HEK293T (cell line): ENCODE measurements at regions not wholly inside any gene's neighbourhood (a gene's known extent, or its start where the extent isn't known, plus 50 kb on each side); places are given as distances from the start of the nearest gene placed in this dataset.

Source experiments
- BHLHE40 ChIP-seq: fragments of 450-650 bp; IDR thresholded peaks from 2 replicates; pipeline ENCODE4 v1.6.1; 2016; ENCODE audit warnings: mild to moderate bottlenecking, moderate library complexity, borderline replicate concordance
- CTBP1 ChIP-seq: fragments of 450-650 bp; IDR thresholded peaks from 2 replicates; pipeline ENCODE4 v1.6.1; 2016; ENCODE audit warnings: borderline replicate concordance
- FOXA1 ChIP-seq: fragments of 450-650 bp; IDR thresholded peaks from 2 replicates; pipeline ENCODE4 v1.6.1; 2016; ENCODE audit warnings: mild to moderate bottlenecking
- FOXK2 ChIP-seq: fragments of 450-650 bp; IDR thresholded peaks from 2 replicates; pipeline ENCODE4 v1.6.1; 2016; ENCODE audit warnings: mild to moderate bottlenecking
- FOXM1 ChIP-seq: fragments of 450-650 bp; IDR thresholded peaks from 2 replicates; pipeline ENCODE4 v1.6.1; 2017; ENCODE audit warnings: mild to moderate bottlenecking, borderline replicate concordance
- LEF1 ChIP-seq: fragments of 450-650 bp; IDR thresholded peaks from 2 replicates; pipeline ENCODE4 v1.6.1; 2017; ENCODE audit warnings: mild to moderate bottlenecking, borderline replicate concordance
- NFRKB ChIP-seq: fragments of 450-650 bp; IDR thresholded peaks from 2 replicates; pipeline ENCODE4 v1.6.1; 2016; ENCODE audit warnings: mild to moderate bottlenecking, moderate library complexity
- SP1 ChIP-seq: fragments of 450-650 bp; IDR thresholded peaks from 2 replicates; pipeline ENCODE4 v1.6.1; 2017
- TARDBP ChIP-seq: fragments of 450-650 bp; IDR thresholded peaks from 2 replicates; pipeline ENCODE4 v1.6.1; 2016
- ZNF384 ChIP-seq: fragments of 450-650 bp; IDR thresholded peaks from 2 replicates; pipeline ENCODE4 v1.6.1; 2016

- TF ChIP-seq TARDBP (no peak), BHLHE40 (no peak), ZNF384 (no peak), FOXK2 (no peak), NFRKB (no peak), SP1 (no peak), CTBP1 (no peak), FOXA1 (no peak), FOXM1 (no peak), LEF1 (no peak)
Measured at GRCh38 chr1:198892065-198892464, 253.2 kb downstream of the PTPRC start.
